ENCODE measurements at regions not wholly inside any gene's neighbourhood (a gene's known extent, or its start where the extent isn't known, plus 50 kb on each side); places are given as distances from the start of the nearest gene placed in this dataset.

DNA sequence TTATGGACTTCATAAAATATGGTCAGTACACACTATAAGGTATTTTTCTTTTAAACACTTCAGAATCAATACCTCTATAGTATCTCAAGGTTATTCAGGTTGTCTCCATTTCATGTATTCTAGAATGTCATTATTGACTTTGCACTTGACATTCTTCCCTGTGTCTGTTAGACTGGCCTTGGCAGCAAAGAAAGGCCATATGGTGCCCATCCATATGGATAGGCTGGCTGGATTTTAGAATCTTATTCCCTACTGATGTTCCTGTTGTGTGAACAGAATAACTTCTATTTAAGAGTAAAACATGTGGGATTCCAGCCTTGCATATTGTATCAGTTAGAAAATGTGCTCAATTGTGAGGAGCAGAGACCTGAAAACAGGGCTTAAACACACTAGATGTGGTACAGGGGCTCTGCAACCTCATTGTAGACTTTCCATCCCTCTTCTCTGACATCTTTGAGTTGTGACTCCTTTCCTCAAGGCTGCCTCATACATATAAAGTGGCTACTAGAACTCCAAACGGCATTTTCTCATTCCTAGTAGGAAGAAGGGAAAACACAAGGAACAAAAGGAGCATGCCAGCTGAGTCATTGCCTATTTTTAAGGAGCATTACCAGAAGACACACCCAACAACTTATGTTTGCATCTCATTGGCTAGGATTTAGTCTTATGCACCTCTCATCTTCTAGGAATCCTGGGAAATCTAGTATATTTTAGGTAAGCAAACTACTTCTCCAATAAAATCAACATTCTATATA lies 221.2 kb upstream of the TMPO start:
- H3K4me3 ChIP-seq (ENCODE audit: low read depth, low read length): no peak overlapping the region
- no peaks in the 10 kb centered on the region for H3K27me3 ChIP-seq (ENCODE audit: insufficient read depth, low read depth, severe bottlenecking)
- TF ChIP-seq, protein P1, sequence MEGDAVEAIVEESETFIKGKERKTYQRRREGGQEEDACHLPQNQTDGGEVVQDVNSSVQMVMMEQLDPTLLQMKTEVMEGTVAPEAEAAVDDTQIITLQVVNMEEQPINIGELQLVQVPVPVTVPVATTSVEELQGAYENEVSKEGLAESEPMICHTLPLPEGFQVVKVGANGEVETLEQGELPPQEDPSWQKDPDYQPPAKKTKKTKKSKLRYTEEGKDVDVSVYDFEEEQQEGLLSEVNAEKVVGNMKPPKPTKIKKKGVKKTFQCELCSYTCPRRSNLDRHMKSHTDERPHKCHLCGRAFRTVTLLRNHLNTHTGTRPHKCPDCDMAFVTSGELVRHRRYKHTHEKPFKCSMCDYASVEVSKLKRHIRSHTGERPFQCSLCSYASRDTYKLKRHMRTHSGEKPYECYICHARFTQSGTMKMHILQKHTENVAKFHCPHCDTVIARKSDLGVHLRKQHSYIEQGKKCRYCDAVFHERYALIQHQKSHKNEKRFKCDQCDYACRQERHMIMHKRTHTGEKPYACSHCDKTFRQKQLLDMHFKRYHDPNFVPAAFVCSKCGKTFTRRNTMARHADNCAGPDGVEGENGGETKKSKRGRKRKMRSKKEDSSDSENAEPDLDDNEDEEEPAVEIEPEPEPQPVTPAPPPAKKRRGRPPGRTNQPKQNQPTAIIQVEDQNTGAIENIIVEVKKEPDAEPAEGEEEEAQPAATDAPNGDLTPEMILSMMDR (IDR thresholded peaks at IDR 0.05; ENCODE audit: low read depth, low read length): no peak
- no peak for DNase-seq
- no peak overlapping the region for H3K27ac ChIP-seq
- no peaks in the 10 kb centered on the region for H3K9me3 ChIP-seq (ENCODE audit: severe bottlenecking)
- H3K36me3 ChIP-seq: no peaks in the 10 kb centered on the region

GRCh38 chr12:98295681-98296080 lies 219.7 kb upstream of the TMPO start:
- TF ChIP-seq, protein P1 (IDR thresholded peaks at IDR 0.05; ENCODE audit: low read depth, low read length): no peak
- H3K27me3 ChIP-seq (ENCODE audit: insufficient read depth, low read depth, severe bottlenecking): no peaks in the 10 kb centered on the region
- H3K27ac ChIP-seq: no peak overlapping the region
- no peaks in the 10 kb centered on the region for H3K9me3 ChIP-seq (ENCODE audit: severe bottlenecking)
- H3K36me3 ChIP-seq: no peaks in the 10 kb centered on the region
- no peak overlapping the region for H3K4me3 ChIP-seq (ENCODE audit: low read depth, low read length)
- DNase-seq: no peak

- no peak for DNase-seq
- H3K27ac ChIP-seq: no peak overlapping the region
- H3K27me3 ChIP-seq (ENCODE audit: insufficient read depth, low read depth, severe bottlenecking): no peaks in the 10 kb centered on the region
- no peak overlapping the region for H3K4me3 ChIP-seq (ENCODE audit: low read depth, low read length)
- no peaks in the 10 kb centered on the region for H3K36me3 ChIP-seq
- no peaks in the 10 kb centered on the region for H3K9me3 ChIP-seq (ENCODE audit: severe bottlenecking)
- TF ChIP-seq, protein P1 (IDR thresholded peaks at IDR 0.05; ENCODE audit: low read depth, low read length): no peak
Measured at GRCh38 chr12:98296462-98297079, 218.8 kb upstream of the TMPO start.

DNA sequence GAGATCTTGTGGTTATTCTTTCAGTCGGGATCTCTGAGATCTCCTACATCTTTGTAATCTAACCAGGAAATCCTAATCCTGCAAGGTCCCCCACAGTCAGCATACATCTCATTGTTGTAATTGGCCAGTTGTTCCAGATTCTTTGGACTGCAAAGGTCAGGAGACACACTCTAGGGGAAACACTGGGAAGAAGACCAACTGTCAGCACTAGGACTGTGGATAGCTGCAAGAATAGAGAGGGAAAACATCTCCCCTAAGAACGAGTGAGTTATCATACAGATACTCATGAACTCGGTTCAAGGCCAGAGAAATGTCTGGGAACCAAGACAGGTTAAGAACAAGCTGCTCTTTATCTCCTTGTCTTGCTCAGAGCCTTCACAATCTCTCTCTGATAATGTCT lies 217.9 kb upstream of the TMPO start:
- TF ChIP-seq, protein P1 (IDR thresholded peaks at IDR 0.05; ENCODE audit: low read depth, low read length): no peak
- Histone ChIP-seq H3K36me3 (no peaks in the 10 kb centered on the region), H3K27me3 (ENCODE audit: insufficient read depth, low read depth, severe bottlenecking) (no peaks in the 10 kb centered on the region), H3K9me3 (ENCODE audit: severe bottlenecking) (no peaks in the 10 kb centered on the region), H3K27ac (no peak overlapping the region), H3K4me3 (ENCODE audit: low read depth, low read length) (no peak overlapping the region)
- DNase-seq: no peak

DNA sequence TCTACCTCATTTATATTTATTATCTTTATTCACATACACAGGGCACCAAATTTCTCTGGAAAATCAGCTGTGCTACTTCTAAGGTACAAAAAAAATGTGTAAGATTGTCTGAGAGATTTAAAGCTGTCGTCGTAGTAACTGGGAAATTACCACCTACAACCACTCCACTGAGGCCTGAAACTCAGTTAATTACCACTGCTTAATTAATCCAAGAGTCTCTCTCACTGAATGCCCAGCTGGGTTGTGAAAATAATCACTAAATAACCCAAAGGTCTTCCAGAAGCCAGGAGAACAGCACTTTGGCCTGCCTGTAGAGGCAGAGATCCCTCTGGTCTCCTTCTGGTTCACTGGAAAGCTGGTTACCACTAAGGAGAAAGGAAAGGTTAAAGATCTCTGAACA lies 207.2 kb upstream of the TMPO start:
- Histone ChIP-seq H3K27me3 (ENCODE audit: insufficient read depth, low read depth, severe bottlenecking) (no peaks in the 10 kb centered on the region), H3K4me3 (ENCODE audit: low read depth, low read length) (no peak overlapping the region), H3K9me3 (ENCODE audit: severe bottlenecking) (no peaks in the 10 kb centered on the region), H3K36me3 (no peaks in the 10 kb centered on the region), H3K27ac (no peak overlapping the region)
- DNase-seq: no peak
- TF ChIP-seq, protein P1 (IDR thresholded peaks at IDR 0.05; ENCODE audit: low read depth, low read length): no peak

All from WERI-Rb-1 (cell line).